ENCODE measurements at regions not wholly inside any gene's neighbourhood (a gene's known extent, or its start where the extent isn't known, plus 50 kb on each side); places are given as distances from the start of the nearest gene placed in this dataset.

- TF ChIP-seq POLR2A (IDR thresholded peaks at IDR 0.05; ENCODE audit: control extremely low read depth in 1 of 2, low read depth in 2 of 2, low read length in 2 of 2) = no peak
- no peak for TF ChIP-seq ZNF274 (IDR thresholded peaks at IDR 0.05; ENCODE audit: borderline replicate concordance, extremely low read depth, low read length)
These were observed 111.6 kb upstream of the EYA4 start for GRCh38 chr6:133129556-133129955.

Data from H1 (cell line).